Neuronal stem cell (in vitro differentiated cells): ENCODE measurements at regions not wholly inside any gene's neighbourhood (a gene's known extent, or its start where the extent isn't known, plus 50 kb on each side); places are given as distances from the start of the nearest gene placed in this dataset.

Source experiments
- DNase-seq: peaks from one replicate; pipeline ENCODE4 v3.0.0-alpha.2; 2013; ENCODE audit warnings: low spot score
- H2AFZ ChIP-seq: one replicate; pipeline ENCODE4 v1.6.1; 2013; ENCODE audit warnings: mild to moderate bottlenecking, low read length, inconsistent platforms
- H2AK5ac ChIP-seq: 2 replicates; pipeline ENCODE4 v1.6.1; 2013; ENCODE audit warnings: low read depth, mild to moderate bottlenecking, inconsistent platforms, low read length, moderate library complexity, mixed read lengths
- H2BK120ac ChIP-seq: 2 replicates; pipeline ENCODE4 v1.6.1; 2013; ENCODE audit warnings: low read depth, mild to moderate bottlenecking, inconsistent platforms, low read length, moderate library complexity, mixed read lengths
- H2BK12ac ChIP-seq: one replicate; pipeline ENCODE4 v1.6.1; 2013; ENCODE audit warnings: low read length, inconsistent platforms
- H2BK15ac ChIP-seq: 2 replicates; pipeline ENCODE4 v1.6.1; 2013; ENCODE audit warnings: mild to moderate bottlenecking, low read length, inconsistent platforms, mixed read lengths
- H2BK5ac ChIP-seq: one replicate; pipeline ENCODE4 v1.6.1; 2013; ENCODE audit warnings: inconsistent platforms, mild to moderate bottlenecking, low read length, moderate library complexity
- H3K14ac ChIP-seq: one replicate; pipeline ENCODE4 v1.6.1; 2013; ENCODE audit warnings: low read length, inconsistent platforms
- H3K18ac ChIP-seq: 2 replicates; pipeline ENCODE4 v1.6.1; 2013; ENCODE audit warnings: low read length, inconsistent platforms
- H3K23ac ChIP-seq: 2 replicates; pipeline ENCODE4 v1.6.1; 2013; ENCODE audit warnings: low read depth, mild to moderate bottlenecking, mixed read lengths, low read length, inconsistent platforms; ENCODE audit not compliant: poor library complexity
- H3K27ac ChIP-seq: replicated peaks from 3 replicates; pipeline ENCODE4 v1.5.1; 2013; ENCODE audit warnings: low read length, inconsistent platforms
- H3K27me3 ChIP-seq, 3 experiments: 2 replicates each; pipeline ENCODE4 v1.6.1; 2013; ENCODE audit warnings: low read length in 3 of 3, mild to moderate bottlenecking in 2 of 3, inconsistent platforms in 1 of 3, low read depth in 1 of 3, mixed read lengths in 1 of 3, moderate library complexity in 1 of 3; ENCODE audit not compliant: control insufficient read depth in 3 of 3, insufficient read depth in 3 of 3
- H3K36me3 ChIP-seq, 2 donors: replicated peaks in 1 of 2; 2 replicates each; pipeline ENCODE4 v1.6.1; 2013; ENCODE audit warnings: low read length in 2 of 2; ENCODE audit not compliant: control insufficient read depth in 2 of 2, insufficient read depth in 2 of 2
- H3K4ac ChIP-seq: 2 replicates; pipeline ENCODE4 v1.6.1; 2013; ENCODE audit warnings: inconsistent platforms, mild to moderate bottlenecking, low read length, moderate library complexity
- H3K4me1 ChIP-seq, 2 donors: 1 replicate in 1 of 2; 2 replicates in 1 of 2; pipeline ENCODE4 v1.6.1; 2013; ENCODE audit warnings: low read length in 2 of 2, low read depth in 1 of 2; ENCODE audit not compliant: control insufficient read depth in 2 of 2, insufficient read depth in 1 of 2
- H3K4me2 ChIP-seq: one replicate; pipeline ENCODE4 v1.6.1; 2013; ENCODE audit warnings: mild to moderate bottlenecking, low read length, inconsistent platforms; ENCODE audit not compliant: insufficient read depth, poor library complexity, severe bottlenecking
- H3K4me3 ChIP-seq, 2 donors: 2 replicates each; pipeline ENCODE4 v1.5.1; 2013; ENCODE audit warnings: low read length in 2 of 2, mild to moderate bottlenecking in 2 of 2, inconsistent platforms in 1 of 2, moderate library complexity in 1 of 2
- H3K79me1 ChIP-seq: one replicate; pipeline ENCODE4 v1.6.1; 2013; ENCODE audit warnings: low read depth, mild to moderate bottlenecking, inconsistent platforms, low read length, moderate library complexity
- H3K9ac ChIP-seq: one replicate; pipeline ENCODE4 v1.6.1; 2013; ENCODE audit warnings: mild to moderate bottlenecking, low read depth, low read length, inconsistent platforms; ENCODE audit not compliant: poor library complexity
- H3K9me3 ChIP-seq, 2 donors: replicated peaks in 1 of 2; 2 replicates each; pipeline versions ENCODE3 to v1.6.1; 2013; ENCODE audit warnings: low read length in 2 of 2, mild to moderate bottlenecking in 2 of 2, inconsistent platforms in 1 of 2, low read depth in 1 of 2, mixed read lengths in 1 of 2, moderate library complexity in 1 of 2; ENCODE audit not compliant: control insufficient read depth in 2 of 2, insufficient read depth in 1 of 2
- H4K8ac ChIP-seq: one replicate; pipeline ENCODE4 v1.6.1; 2013; ENCODE audit warnings: low read depth, mild to moderate bottlenecking, inconsistent platforms, low read length, moderate library complexity
- H4K91ac ChIP-seq: one replicate; pipeline ENCODE4 v1.6.1; 2013; ENCODE audit warnings: low read length, low read depth, mild to moderate bottlenecking, inconsistent platforms; ENCODE audit not compliant: poor library complexity
- WGBS, 2 donors: extraction: QIAGEN DNeasy Blood & Tissue Kit; methylation state at CpG; one replicate each; pipeline ENCODE4 v1.1.7; 2013; ENCODE audit warnings: missing lambda C conversion rate in 2 of 2, mixed read lengths in 1 of 2; ENCODE audit not compliant: insufficient read length in 2 of 2, insufficient replicate concordance in 1 of 2; ENCODE audit errors: extremely low coverage in 2 of 2; 5-methylcytosine and 5-hydroxymethylcytosine counted together

GRCh38 chr4:174147863-174148262 is 135.6 kb downstream of the FBXO8 start:
- DNase-seq: no peak
- H3K27me3 ChIP-seq: peaks cover 0 to 3% (median 0%) of the 10 kb centered on the region in 3 experiments
- no CpG with 5 or more reads among the region's 2 CpGs for WGBS, 2 donors
- no peak overlapping the region for H3K4me2 ChIP-seq
- H3K4ac ChIP-seq: no peak overlapping the region
- no peaks in the 10 kb centered on the region for H3K36me3 ChIP-seq
- H3K18ac ChIP-seq: no peak overlapping the region
- no peak overlapping the region for H2BK120ac ChIP-seq
- H2AFZ ChIP-seq: no peak overlapping the region
- no peaks in the 10 kb centered on the region for H3K79me1 ChIP-seq
- no peak overlapping the region for H3K4me3 ChIP-seq
- no peak overlapping the region for H2BK15ac ChIP-seq
- H2BK5ac ChIP-seq: no peak overlapping the region
- H3K27ac ChIP-seq: no peak overlapping the region
- no peak overlapping the region for H2AK5ac ChIP-seq
- no peak overlapping the region for H3K14ac ChIP-seq
- no peaks in the 10 kb centered on the region for H3K9me3 ChIP-seq
- H3K23ac ChIP-seq: no peak overlapping the region
- peaks cover 0 to 3% of the 10 kb centered on the region in 2 donors for H3K4me1 ChIP-seq
- H2BK12ac ChIP-seq: no peak overlapping the region
- H3K9ac ChIP-seq: no peak overlapping the region
- H4K91ac ChIP-seq: no peak overlapping the region
- no peak overlapping the region for H4K8ac ChIP-seq

- no peak overlapping the region for H3K4me3 ChIP-seq
- H3K14ac ChIP-seq: no peak overlapping the region
- H3K23ac ChIP-seq: no peak overlapping the region
- no peak overlapping the region for H3K27ac ChIP-seq
- no peak overlapping the region for H2AK5ac ChIP-seq
- H3K4me1 ChIP-seq: no peaks in the 10 kb centered on the region
- H4K8ac ChIP-seq: no peak overlapping the region
- H3K79me1 ChIP-seq: no peaks in the 10 kb centered on the region
- no peak overlapping the region for H3K4me2 ChIP-seq
- DNase-seq: no peak
- H3K9me3 ChIP-seq: no peaks in the 10 kb centered on the region
- no peak overlapping the region for H3K4ac ChIP-seq
- H2BK15ac ChIP-seq: no peak overlapping the region
- peaks cover 0 to 3% (median 0%) of the 10 kb centered on the region in 3 experiments for H3K27me3 ChIP-seq
- H2BK120ac ChIP-seq: no peak overlapping the region
- H4K91ac ChIP-seq: no peak overlapping the region
- no peak overlapping the region for H2BK12ac ChIP-seq
- H3K18ac ChIP-seq: no peak overlapping the region
- H3K9ac ChIP-seq: no peak overlapping the region
- H3K36me3 ChIP-seq: no peaks in the 10 kb centered on the region
- H2BK5ac ChIP-seq: no peak overlapping the region
- H2AFZ ChIP-seq: no peak overlapping the region
These were observed 139.4 kb downstream of the FBXO8 start for GRCh38 chr4:174144106-174144505.

- Histone ChIP-seq H3K9ac (no peak overlapping the region), H3K4me3 (no peak overlapping the region), H4K8ac (no peak overlapping the region), H3K4me2 (no peak overlapping the region), H2BK15ac (no peak overlapping the region), H3K23ac (no peak overlapping the region), H3K14ac (no peak overlapping the region), H2BK5ac (no peak overlapping the region), H3K36me3 (no peaks in the 10 kb centered on the region), H2AFZ (no peak overlapping the region), H2AK5ac (no peak overlapping the region), H3K9me3 (no peaks in the 10 kb centered on the region), H3K27me3 (no peaks in the 10 kb centered on the region), H3K27ac (no peak overlapping the region), H2BK12ac (no peak overlapping the region), H2BK120ac (no peak overlapping the region), H3K4ac (no peak overlapping the region), H4K91ac (no peak overlapping the region), H3K18ac (no peak overlapping the region), H3K4me1 (no peaks in the 10 kb centered on the region), H3K79me1 (no peaks in the 10 kb centered on the region)
- no peak for DNase-seq
- no CpG with 5 or more reads among the region's 3 CpGs for whole genome bisulfite sequencing, 2 donors
These were observed 141.6 kb downstream of the FBXO8 start for GRCh38 chr4:174141876-174142275.

GRCh38 chr4:174138616-174139015 is 144.9 kb downstream of the FBXO8 start:
- peaks cover 0 to 10% (median 0%) of the 10 kb centered on the region in 3 experiments for H3K27me3 ChIP-seq
- H4K8ac ChIP-seq: no peak overlapping the region
- H3K79me1 ChIP-seq: no peaks in the 10 kb centered on the region
- H3K4ac ChIP-seq: no peak overlapping the region
- H3K4me2 ChIP-seq: no peak overlapping the region
- H3K4me3 ChIP-seq: no peak overlapping the region
- H3K18ac ChIP-seq: no peak overlapping the region
- no peak overlapping the region for H3K23ac ChIP-seq
- H4K91ac ChIP-seq: no peak overlapping the region
- no peaks in the 10 kb centered on the region for H3K9me3 ChIP-seq
- no peak overlapping the region for H2BK12ac ChIP-seq
- WGBS, 2 donors: no CpG with 5 or more reads among the region's 1 CpG
- no peak overlapping the region for H2BK120ac ChIP-seq
- no peak overlapping the region for H2BK5ac ChIP-seq
- H3K14ac ChIP-seq: no peak overlapping the region
- H3K9ac ChIP-seq: no peak overlapping the region
- no peak for DNase-seq
- no peaks in the 10 kb centered on the region for H3K4me1 ChIP-seq
- no peaks in the 10 kb centered on the region for H3K36me3 ChIP-seq
- no peak overlapping the region for H2AK5ac ChIP-seq
- no peak overlapping the region for H2AFZ ChIP-seq
- no peak overlapping the region for H3K27ac ChIP-seq
- no peak overlapping the region for H2BK15ac ChIP-seq
